Transverse colon (tissue), 3 donors: ENCODE measurements at regions not wholly inside any gene's neighbourhood (a gene's known extent, or its start where the extent isn't known, plus 50 kb on each side); places are given as distances from the start of the nearest gene placed in this dataset.

ENCODE experiments used
- CTCF ChIP-seq, 5 experiments: fragments of 200-600 bp in 3 of 5; fragments of 450-650 bp in 2 of 5; sonication (generic) in 3 of 5; IDR thresholded peaks; 1 replicate in 2 of 5; 2 replicates in 3 of 5; pipeline ENCODE4 v1.5.1; 2016 to 2017; ENCODE audit warnings: antibody characterized with exemption in 5 of 5, inconsistent platforms in 3 of 5, mild to moderate bottlenecking in 2 of 5, moderate library complexity in 1 of 5
- POLR2A ChIP-seq: fragments of 450-650 bp; IDR thresholded peaks from one replicate; pipeline ENCODE4 v1.6.1; 2016; ENCODE audit warnings: antibody characterized with exemption, mild to moderate bottlenecking, moderate library complexity

- TF ChIP-seq POLR2A (no peak), CTCF (IDR thresholded peaks at IDR 0.05) (no peak)
Observed at GRCh38 chr11:129733981-129734380, 81.7 kb upstream of the TMEM45B start.
